Endometrial microvascular endothelial cells (primary cell): ENCODE measurements at regions not wholly inside any gene's neighbourhood (a gene's known extent, or its start where the extent isn't known, plus 50 kb on each side); places are given as distances from the start of the nearest gene placed in this dataset.
"Not testable (repeated sequence)": the region's sequence is repeated elsewhere in the genome, so short reads cannot be mapped to it uniquely, and the experiment has no call there.

Experiments used
- in situ Hi-C: cut with HindIII; loops from 2 replicates; pipeline ENCODE4 v1.10.0; 2017; ENCODE audit warnings: low sequenced_read_pairs, low pct_unique_long_range_greater_than_20kb; ENCODE audit errors: inconsistent ontology term

DNA sequence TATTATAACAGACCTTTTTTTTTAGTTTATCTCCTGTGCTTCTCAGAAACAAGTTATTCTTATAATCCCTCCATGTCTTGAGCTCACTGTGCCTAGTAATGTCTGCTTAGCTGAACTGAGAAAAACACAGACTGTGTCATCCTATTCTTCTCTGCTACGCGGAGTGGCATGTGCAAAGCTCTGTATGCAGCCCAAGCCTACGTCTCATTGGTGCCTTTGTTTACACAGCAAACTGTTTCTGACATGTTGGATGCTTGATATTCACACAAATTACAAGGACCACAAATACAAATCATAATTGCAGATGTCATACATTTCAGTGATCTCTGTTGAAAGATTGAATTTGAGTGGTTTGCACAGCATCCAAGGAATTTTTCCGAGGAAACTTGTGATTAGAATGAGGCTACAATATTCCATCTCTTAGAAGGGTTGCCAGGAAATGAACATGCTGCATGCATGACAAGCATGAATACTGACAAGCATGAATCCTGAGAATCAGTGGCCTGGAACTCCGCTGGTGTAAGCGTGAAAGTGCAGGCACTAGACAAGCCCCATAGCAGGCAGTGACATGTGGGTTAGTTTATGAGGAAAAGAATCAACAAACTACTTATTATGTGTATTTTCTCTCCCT lies 128.4 kb upstream of the SGK1 start:
- in situ Hi-C loops = no loop called here

DNA sequence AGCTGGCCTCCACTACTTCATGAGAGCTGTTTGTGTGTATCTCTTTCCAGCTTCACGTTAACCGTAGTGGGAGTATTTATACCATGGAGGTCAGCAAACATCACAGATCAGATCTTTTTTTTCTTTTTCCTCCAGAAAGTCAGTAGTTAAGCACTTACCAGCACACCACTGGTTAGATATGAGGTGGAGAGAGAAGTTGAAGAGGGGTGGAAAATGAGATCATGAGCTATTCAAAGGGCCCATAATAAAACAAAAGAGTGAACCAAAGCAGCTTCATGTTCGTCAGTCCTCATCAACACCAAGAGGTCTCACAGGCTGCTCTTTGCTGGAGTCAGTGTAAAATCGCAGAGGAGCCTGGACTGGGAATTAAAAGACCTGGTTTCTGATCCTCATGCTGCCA lies 125.1 kb upstream of the SGK1 start:
- in situ Hi-C loops = no loop called here

DNA sequence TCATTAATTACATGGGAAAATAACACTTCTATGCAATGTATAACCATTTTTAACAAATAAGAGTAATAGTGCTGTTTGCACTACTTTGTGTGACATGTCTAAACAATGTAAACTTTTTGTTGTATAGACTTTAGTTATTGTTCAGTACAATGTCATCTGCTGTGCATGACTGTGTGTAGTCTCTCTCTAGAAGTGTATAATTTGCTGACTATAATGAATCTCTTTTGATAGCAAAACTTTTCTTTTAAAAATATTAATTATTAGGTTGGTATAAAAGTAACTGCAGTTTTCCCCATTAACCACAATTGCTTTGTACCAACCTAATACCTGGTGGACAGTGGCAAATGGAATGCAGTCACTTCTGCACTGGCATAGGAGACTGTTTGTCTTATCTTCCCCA lies 124.2 kb upstream of the SGK1 start:
- in situ Hi-C loops = no loop called here

DNA sequence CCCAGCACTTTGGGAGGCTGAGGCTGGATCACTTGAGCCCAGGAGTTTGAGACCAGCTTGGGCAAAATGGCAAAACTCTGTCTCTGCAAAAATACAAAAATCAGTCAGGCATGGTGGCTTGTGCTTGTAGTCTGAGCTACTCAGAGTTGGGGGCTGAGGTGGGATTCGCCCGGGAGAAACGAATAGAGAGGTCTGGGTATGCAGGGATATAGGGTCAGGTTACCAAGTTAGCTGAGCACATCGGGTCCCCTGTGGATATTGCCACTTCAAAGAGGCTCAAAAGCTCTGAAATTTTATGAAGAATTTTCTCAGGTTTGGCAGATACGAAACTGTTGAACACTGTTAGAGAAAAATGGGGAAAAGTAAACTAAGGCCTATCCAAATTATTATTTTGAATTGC lies 120.9 kb upstream of the SGK1 start:
- in situ Hi-C loops = no loop called here

DNA sequence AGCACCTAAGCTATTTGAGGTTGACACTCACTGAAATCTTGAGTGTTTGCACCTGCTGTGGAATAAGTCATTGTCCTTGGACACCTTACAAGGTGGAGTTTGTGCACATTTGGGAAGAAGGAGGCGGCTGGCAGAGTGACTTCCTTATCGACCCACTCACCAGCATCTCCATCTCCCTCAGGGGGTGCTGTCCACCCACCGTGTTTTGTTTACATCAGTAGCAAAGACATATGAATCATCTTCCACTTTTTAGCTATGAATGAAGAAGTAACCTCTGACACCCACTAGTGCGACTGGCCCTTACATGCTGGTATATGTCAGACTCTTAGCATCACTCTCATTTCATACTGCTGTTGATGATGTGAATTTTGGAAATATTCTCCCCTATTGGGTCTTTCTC lies 119.5 kb upstream of the SGK1 start:
- in situ Hi-C loops = no loop called here

DNA sequence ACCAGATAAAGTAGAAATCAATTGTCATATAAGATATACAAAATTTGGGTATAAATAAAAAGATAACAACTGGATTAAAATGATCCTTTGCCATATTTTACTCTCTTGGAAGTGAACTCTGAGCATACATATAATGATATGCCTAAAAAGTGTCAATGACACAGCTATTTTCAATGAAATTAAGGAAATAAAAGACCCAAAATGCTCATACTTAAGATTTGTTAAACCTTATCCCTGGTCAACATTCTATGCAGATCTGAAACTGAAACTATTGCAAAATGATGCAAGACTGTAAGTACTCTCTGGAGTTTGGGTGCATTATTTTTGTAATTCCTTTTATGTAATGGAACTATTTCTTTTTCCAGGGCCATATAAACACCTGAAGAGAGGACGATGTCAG lies 119.0 kb upstream of the SGK1 start:
- in situ Hi-C loops = no loop called here

DNA sequence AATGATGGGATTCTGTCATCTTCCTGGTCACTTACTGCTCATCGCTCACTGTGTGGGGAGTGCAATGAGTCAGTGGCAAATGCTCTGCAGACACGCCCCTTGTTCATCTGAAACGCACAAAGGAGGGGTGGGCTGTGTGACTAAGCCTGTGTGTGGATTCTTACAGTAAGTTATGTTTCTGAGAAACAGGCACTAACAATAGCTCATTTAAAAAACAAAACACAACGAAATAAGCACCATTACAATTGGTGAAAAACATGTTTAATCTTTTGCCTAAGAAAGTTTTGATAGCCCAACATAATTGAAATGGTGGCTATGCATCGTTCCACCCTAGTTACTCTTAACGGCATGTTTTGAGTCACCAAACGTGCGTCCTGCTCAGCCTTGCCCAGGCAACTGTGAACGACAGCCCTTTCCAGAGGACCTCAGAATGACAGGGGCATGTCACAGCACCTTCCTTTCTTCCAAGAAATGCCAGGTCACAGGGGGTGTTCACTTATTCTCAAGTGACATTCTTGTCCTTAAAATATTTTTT lies 118.4 kb upstream of the SGK1 start:
- in situ Hi-C loops = no loop called here

DNA sequence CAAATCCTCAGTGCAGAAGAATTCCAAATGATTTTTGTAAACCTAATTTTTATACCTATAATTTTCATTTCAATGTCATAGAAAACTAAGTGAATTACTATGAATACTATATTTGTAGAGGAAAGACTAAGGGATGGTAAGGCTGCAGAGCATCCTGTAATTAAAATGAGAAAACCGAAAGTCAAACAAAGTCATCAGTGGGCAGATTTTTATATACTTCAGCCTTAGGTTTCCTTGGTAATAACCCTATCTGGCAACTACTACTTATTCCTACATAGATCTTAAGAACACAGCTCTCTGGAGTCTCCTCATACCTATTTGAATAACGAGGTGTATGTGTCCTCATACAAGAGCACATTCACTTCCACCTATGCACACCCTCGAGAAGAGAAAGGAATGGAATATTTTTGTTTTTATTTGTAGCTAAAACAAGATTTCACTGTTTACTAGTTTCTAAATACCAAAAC lies 117.9 kb upstream of the SGK1 start:
- in situ Hi-C loops = no loop called here

DNA sequence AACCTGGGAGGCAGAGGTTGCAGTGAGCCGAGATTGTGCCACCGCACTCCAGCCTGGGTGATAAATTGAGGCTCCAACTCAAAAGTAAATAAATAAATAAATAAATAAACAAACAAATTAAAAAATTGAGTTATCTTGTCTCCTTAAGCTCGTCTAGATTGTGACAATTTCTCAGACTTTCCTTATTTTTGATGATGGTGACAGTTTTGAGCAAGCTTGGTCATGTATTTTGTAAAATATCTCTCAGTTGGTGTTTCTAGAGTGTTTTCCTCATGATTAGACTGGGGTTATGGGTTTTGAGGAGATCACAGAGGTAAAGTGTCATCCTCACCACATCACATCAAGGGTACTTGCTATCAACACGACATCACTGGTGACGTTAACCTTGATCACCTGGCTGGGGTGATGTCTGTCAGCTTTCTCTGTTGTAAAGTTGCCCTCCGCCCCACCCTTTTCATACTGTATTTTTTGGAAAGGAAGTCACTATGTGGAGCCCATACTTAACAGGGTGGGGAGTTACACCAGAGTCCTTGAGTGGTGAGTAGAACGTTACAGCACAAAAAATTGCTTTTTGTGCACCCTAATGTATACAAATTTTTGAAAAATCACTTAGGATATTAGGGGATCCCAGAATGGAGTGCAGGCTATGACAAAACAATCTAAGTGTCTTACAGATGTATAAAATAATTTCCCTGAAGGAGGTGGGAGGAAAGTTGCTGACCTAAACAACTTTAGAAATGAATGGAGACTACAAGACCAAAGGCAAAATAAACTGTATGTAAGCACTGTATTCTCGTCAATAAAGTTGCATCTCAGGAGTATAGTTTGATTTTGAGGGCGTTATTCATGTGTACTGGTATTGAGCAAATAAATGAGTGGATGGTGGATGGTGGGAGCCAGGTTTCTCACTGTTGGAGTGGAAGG lies 116.4 kb upstream of the SGK1 start:
- in situ Hi-C loops = no loop called here

DNA sequence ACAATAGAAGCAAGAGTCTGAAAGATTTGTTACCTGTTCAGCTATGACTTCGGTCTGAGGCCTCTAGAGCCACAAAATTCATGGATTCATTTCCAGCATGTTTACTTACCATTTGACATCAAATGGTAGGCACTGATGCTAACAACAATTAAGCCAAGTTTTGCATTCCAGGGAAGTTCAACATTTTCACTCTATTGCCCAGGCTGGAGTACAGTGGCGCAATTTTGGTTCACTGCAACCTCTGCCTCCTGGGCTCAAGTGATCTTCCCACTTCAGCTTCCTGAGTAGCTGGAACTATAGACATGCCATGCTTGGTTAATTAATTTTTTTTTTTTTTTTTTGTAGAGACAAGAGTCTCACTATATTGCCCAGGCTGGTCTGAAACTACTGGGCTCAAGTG lies 114.1 kb upstream of the SGK1 start:
- in situ Hi-C loops = no loop called here

DNA sequence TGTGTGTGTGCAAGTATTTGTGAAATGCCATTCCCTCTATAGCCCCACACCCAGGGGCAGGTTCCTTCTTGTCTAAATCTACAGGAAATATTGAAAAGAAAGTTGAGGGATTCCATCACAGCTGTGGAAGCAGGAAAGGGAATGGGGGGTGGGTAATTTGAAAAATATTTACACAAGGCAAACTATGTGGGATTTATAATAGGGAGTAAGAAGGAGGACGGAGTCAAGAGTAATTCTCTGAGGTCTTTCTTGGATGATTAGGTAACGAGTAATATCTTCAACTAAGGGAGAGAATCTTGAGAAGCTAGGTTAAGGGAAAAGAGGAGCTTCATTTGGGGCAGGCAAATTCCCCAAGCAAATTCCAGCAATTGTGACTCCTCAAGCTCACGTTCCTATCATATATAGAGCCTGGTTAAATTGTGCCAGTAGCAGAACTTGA lies 113.5 kb upstream of the SGK1 start:
- in situ Hi-C loops = no loop called here

DNA sequence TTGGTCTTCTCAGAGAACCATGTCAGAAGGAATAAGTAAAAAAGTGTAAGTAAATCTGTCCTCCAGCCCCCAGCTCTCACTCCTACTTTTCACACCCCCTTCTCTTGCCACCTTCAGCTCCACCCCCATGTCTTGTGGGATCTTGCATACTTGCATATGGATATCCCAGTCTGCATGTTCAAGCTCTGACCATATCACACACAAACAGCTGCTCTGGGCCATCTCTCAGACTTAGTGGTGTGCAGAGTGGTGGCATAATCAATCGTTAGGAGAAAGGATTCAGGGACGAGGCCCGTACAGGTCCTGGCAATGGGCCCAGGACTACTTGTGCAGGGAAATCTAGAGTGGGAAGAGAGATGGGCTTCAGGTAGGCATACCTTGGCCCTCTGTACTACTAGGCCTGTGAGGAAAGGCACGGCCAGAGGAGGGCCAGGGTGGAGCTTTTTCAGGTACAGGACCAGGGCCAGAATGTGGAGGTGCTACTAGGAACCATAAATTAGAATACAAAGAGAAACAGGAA lies 112.0 kb upstream of the SGK1 start:
- in situ Hi-C loops = no loop called here

DNA sequence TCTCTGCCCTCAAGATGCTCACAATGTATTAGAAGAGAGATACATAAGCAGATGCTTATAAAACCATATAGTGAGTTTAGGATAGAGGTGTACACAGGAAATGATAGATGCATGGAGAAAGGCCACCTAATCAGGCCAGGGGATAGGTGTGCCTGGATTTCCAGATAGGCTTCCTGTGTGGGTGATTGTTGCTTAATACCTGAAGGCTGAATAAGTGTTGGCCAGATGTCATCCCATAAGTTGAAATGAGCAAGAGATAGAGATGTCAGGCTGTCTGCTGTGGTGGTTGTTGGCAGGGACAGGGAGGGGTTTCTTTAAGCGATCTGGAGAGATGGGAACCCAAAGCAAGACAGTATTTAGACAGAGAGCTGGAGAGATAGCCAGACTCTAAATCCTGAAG lies 109.8 kb upstream of the SGK1 start:
- in situ Hi-C loops = no loop called here

DNA sequence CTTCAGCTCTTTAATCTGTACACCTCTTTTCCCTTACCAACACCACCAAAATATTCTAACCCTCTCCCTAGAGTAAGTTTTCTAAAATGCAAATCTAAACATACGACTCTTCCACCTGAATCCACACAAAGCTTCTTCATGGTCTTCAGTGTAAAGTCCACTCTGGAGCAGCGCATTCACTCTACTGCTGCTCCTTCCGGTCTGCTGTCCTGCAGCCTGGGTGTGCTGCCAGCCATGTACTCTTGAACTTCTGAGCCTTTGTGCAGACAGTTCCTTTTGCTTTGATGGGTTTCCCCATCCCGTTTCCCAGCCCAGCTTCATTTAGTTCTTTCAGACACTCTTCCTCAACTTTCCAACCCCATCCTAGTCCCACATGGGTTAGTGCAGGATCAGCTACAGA lies 108.7 kb upstream of the SGK1 start:
- in situ Hi-C loops = no loop called here

DNA sequence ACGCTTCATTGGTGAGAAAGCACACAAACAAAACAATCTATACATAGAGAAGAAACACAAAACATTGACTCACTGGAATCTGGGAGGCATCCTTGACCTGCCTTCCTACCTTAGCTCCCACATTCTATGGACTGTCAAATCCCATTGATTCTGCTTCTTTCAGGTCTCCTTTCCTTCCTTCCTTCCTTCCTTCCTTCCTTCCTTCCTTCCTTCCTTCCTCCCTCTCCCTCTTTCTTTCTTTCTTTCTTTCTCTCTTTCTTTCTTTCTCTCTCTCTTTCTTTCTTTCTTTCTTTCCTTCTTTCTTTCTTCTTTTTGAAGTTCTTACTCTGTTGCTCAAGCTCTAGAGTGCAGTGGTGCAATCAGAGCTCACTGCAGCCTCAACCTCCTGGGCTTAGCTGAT lies 108.0 kb upstream of the SGK1 start:
- in situ Hi-C loops = not testable (repeated sequence)

DNA sequence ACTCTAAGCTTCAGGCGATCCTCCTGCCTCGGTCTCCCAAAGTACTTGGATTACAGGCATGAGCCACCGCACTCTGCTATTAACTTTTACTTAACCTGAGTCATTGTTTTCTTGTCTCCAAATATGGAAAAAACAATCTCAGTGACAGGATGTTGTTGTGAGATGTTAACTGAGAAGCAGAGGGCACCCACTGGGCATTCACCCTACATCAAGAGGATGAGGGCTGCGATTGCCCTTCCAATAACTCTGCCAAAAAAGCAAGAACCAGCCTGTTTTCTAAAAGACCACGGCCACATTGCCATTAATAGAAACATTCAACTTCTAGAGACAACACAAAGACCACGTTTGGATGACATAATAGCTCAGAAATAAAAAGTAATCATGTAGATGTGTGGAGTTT lies 107.6 kb upstream of the SGK1 start:
- in situ Hi-C loops = no loop called here

DNA sequence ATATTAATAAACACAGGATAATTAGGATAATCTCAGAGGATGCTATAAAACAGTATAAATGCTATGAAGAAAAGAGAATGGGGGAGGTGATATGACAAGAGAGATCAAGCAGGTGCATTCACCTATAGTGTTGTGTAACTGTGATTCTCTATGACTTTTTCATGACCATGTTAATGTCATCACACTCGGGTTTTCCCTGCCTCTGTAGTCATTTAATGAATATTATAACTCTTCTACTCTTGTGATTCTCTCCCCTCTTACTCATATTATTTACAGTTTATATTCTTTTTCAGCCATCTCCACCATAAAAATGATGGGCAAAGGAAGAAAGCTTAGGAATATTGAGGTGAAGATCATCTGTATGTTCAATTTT lies 106.9 kb upstream of the SGK1 start:
- in situ Hi-C loops = no loop called here

DNA sequence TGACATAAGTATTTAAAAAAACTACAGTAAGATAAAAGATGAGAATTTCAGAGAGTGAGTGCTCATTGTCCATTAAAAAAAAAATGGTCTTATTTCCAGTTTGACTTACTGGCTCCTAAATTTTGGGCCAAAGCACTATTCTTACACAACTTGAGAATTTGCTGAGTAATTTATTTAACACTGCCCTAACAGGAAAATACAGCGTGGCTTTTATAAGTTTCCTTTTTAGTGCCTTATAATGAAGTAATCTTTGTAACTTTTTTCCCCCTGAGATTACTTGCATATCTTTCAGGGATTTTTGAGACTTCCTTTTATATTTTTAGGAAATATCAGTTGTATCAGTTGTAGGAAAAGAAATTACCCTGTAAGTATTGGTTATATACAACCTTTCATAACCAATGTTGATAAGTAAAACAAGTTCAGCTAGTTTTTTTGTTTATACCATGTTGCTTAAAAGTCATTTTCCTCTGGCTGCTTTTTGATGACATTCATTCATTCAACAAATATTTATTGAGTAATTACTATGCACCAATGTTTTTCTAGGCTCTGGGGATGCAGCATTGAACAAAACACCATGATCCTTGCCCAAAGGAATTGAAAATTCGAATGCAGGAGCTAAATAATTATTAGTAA lies 106.4 kb upstream of the SGK1 start:
- in situ Hi-C loops = no loop called here

DNA sequence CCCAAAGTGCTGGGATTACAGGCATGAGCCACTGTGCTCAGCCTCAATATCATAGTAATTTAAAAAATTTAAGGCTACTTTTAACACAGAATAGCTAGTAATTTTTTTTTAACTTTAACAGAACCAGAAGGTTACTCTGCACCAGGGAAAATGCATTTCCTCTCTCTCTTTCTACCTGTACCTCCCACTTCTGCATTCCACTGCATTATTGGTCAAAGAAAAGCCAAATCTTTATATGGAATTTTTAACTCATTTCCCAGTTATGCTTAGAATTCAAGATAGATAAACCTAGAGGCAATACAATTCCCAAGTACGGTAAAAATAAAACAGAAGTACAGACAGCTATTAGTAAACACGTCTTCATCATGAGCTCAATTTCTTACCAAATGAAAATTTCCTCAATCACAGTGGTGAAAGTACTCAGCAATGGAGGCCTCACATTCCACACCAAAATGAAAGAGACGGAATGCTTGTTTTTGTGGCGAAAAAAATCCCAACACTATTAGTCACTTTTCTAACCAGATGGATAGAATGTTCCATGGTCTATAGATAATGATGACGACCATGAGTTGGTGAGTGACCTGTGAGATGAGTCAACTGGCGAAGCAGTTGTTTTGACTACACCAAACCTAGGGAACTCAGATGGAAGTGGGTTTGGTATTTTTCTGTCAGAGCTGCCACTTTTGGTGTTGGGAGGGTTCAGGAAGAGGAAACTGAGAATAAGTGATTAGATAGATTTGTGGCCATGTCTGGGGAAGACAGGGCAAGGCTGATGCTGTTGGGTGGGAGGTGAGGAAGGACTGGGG lies 104.7 kb upstream of the SGK1 start:
- in situ Hi-C loops = no loop called here
